ENCODE measurements at regions not wholly inside any gene's neighbourhood (a gene's known extent, or its start where the extent isn't known, plus 50 kb on each side); places are given as distances from the start of the nearest gene placed in this dataset.

- no peaks in the 10 kb centered on the region for H3K9me3 ChIP-seq (ENCODE audit: control insufficient read depth, insufficient read depth, low read depth, low read length)
- H3K4me1 ChIP-seq (ENCODE audit: control insufficient read depth, extremely low read depth, insufficient read depth, low read length), result no peaks in the 10 kb centered on the region
- no peaks in the 10 kb centered on the region for H3K36me3 ChIP-seq (ENCODE audit: control insufficient read depth, insufficient read depth, low read length)
- no peak overlapping the region for H3K4me2 ChIP-seq (ENCODE audit: extremely low read depth, insufficient read depth, low read length)
- no peak overlapping the region for H3K9ac ChIP-seq (ENCODE audit: insufficient read depth, low read length)
- H3K27me3 ChIP-seq (ENCODE audit: control insufficient read depth, insufficient read depth, low read length), result peaks cover 12% of the 10 kb centered on the region
- H3K27ac ChIP-seq (ENCODE audit: insufficient read depth, low read length), result no peak overlapping the region
- H3K79me2 ChIP-seq (ENCODE audit: control insufficient read depth, insufficient read depth, low read length), result no peaks in the 10 kb centered on the region
- TF ChIP-seq EZH2 (IDR thresholded peaks at IDR 0.05; ENCODE audit: low read length, missing control alignments), result no peak
- no peak for TF ChIP-seq CTCF (conservative IDR thresholded peaks at IDR 0.05 in 1 of 2, IDR thresholded peaks at IDR 0.05 in 1 of 2; ENCODE audit: low read depth in 1 of 2, low read length in 2 of 2)
- no peaks in the 10 kb centered on the region for H4K20me1 ChIP-seq (ENCODE audit: control insufficient read depth, extremely low read depth, insufficient read depth, low read length)
- H2AFZ ChIP-seq (ENCODE audit: low read length), result no peak overlapping the region
- H3K4me3 ChIP-seq (replicated peaks in 1 of 4; ENCODE audit: control extremely low read depth in 1 of 4, insufficient read depth in 1 of 4, low read depth in 3 of 4, low read length in 4 of 4), result no peak overlapping the region
- DNase-seq (ENCODE audit: low read depth in 2 of 2), result peak; percentile 24 to 53
Measured at GRCh38 chr3:124202754-124203153, 210.8 kb upstream of the ROPN1 start.

GRCh38 chr3:124203292-124203691 is 211.4 kb upstream of the ROPN1 start:
- peaks cover 11% of the 10 kb centered on the region for H3K27me3 ChIP-seq (ENCODE audit: control insufficient read depth, insufficient read depth, low read length)
- H3K27ac ChIP-seq (ENCODE audit: insufficient read depth, low read length), result no peak overlapping the region
- H3K9ac ChIP-seq (ENCODE audit: insufficient read depth, low read length), result no peak overlapping the region
- DNase-seq (ENCODE audit: low read depth in 2 of 2), result no peak
- TF ChIP-seq CTCF (conservative IDR thresholded peaks at IDR 0.05 in 1 of 2, IDR thresholded peaks at IDR 0.05 in 1 of 2; ENCODE audit: low read depth in 1 of 2, low read length in 2 of 2), result no peak
- no peak for TF ChIP-seq EZH2 (IDR thresholded peaks at IDR 0.05; ENCODE audit: low read length, missing control alignments)
- H3K79me2 ChIP-seq (ENCODE audit: control insufficient read depth, insufficient read depth, low read length), result no peaks in the 10 kb centered on the region
- no peak overlapping the region for H3K4me3 ChIP-seq (replicated peaks in 1 of 4; ENCODE audit: control extremely low read depth in 1 of 4, insufficient read depth in 1 of 4, low read depth in 3 of 4, low read length in 4 of 4)
- H3K9me3 ChIP-seq (ENCODE audit: control insufficient read depth, insufficient read depth, low read depth, low read length), result no peaks in the 10 kb centered on the region
- no peaks in the 10 kb centered on the region for H3K4me1 ChIP-seq (ENCODE audit: control insufficient read depth, extremely low read depth, insufficient read depth, low read length)
- no peak overlapping the region for H3K4me2 ChIP-seq (ENCODE audit: extremely low read depth, insufficient read depth, low read length)
- H4K20me1 ChIP-seq (ENCODE audit: control insufficient read depth, extremely low read depth, insufficient read depth, low read length), result no peaks in the 10 kb centered on the region
- no peaks in the 10 kb centered on the region for H3K36me3 ChIP-seq (ENCODE audit: control insufficient read depth, insufficient read depth, low read length)
- H2AFZ ChIP-seq (ENCODE audit: low read length), result no peak overlapping the region

- no peaks in the 10 kb centered on the region for H4K20me1 ChIP-seq (ENCODE audit: control insufficient read depth, extremely low read depth, insufficient read depth, low read length)
- H3K27ac ChIP-seq (ENCODE audit: insufficient read depth, low read length), result no peak overlapping the region
- H3K4me3 ChIP-seq (replicated peaks in 1 of 4; ENCODE audit: control extremely low read depth in 1 of 4, insufficient read depth in 1 of 4, low read depth in 3 of 4, low read length in 4 of 4), result no peak overlapping the region
- peak in 1 of 2 donors; percentile 1 for DNase-seq (ENCODE audit: low read depth in 2 of 2)
- no peaks in the 10 kb centered on the region for H3K4me1 ChIP-seq (ENCODE audit: control insufficient read depth, extremely low read depth, insufficient read depth, low read length)
- no peaks in the 10 kb centered on the region for H3K9me3 ChIP-seq (ENCODE audit: control insufficient read depth, insufficient read depth, low read depth, low read length)
- H2AFZ ChIP-seq (ENCODE audit: low read length), result no peak overlapping the region
- H3K27me3 ChIP-seq (ENCODE audit: control insufficient read depth, insufficient read depth, low read length), result peaks cover 8% of the 10 kb centered on the region
- no peaks in the 10 kb centered on the region for H3K79me2 ChIP-seq (ENCODE audit: control insufficient read depth, insufficient read depth, low read length)
- H3K36me3 ChIP-seq (ENCODE audit: control insufficient read depth, insufficient read depth, low read length), result no peaks in the 10 kb centered on the region
- no peak overlapping the region for H3K9ac ChIP-seq (ENCODE audit: insufficient read depth, low read length)
- TF ChIP-seq EZH2 (IDR thresholded peaks at IDR 0.05; ENCODE audit: low read length, missing control alignments), result no peak
- no peak for TF ChIP-seq CTCF (conservative IDR thresholded peaks at IDR 0.05 in 1 of 2, IDR thresholded peaks at IDR 0.05 in 1 of 2; ENCODE audit: low read depth in 1 of 2, low read length in 2 of 2)
- H3K4me2 ChIP-seq (ENCODE audit: extremely low read depth, insufficient read depth, low read length), result no peak overlapping the region
Measured at GRCh38 chr3:124206225-124207055, 214.5 kb upstream of the ROPN1 start.

All from fibroblast of lung (primary cell).